Ascending aorta (tissue), 2 donors: ENCODE measurements at regions not wholly inside any gene's neighbourhood (a gene's known extent, or its start where the extent isn't known, plus 50 kb on each side); places are given as distances from the start of the nearest gene placed in this dataset.

ENCODE experiments used
- DNase-seq, 2 donors: peaks; one replicate each; pipeline ENCODE4 v3.0.0-alpha.2; 2019; ENCODE audit warnings: low spot score in 2 of 2
- H3K27ac ChIP-seq, 2 donors: fragments of 200-600 bp; sonication (generic); one replicate each; pipeline ENCODE4 v1.5.1; 2016 to 2017; ENCODE audit warnings: mild to moderate bottlenecking in 1 of 2
- H3K27me3 ChIP-seq: fragments of 200-600 bp; sonication (generic); one replicate; pipeline ENCODE4 v1.5.1; 2017
- H3K36me3 ChIP-seq, 2 donors: fragments of 200-600 bp; sonication (generic); one replicate each; pipeline ENCODE4 v1.5.1; 2016
- H3K4me1 ChIP-seq, 2 donors: fragments of 200-600 bp; sonication (generic); one replicate each; pipeline ENCODE4 v1.5.1; 2016 to 2017; ENCODE audit warnings: mild to moderate bottlenecking in 1 of 2
- H3K4me3 ChIP-seq, 2 donors: fragments of 200-600 bp; sonication (generic); one replicate each; pipeline ENCODE4 v1.5.1; 2016 to 2017; ENCODE audit warnings: mild to moderate bottlenecking in 1 of 2
- H3K9me3 ChIP-seq, 2 donors: fragments of 200-600 bp; sonication (generic); one replicate each; pipeline ENCODE4 v1.5.1; 2016
- CTCF ChIP-seq, 3 experiments: fragments of 200-600 bp in 2 of 3; fragments of 450-650 bp in 1 of 3; sonication (generic) in 2 of 3; IDR thresholded peaks; one replicate each; pipeline ENCODE4 v1.5.1; 2016 to 2019; ENCODE audit warnings: antibody characterized with exemption in 3 of 3, mild to moderate bottlenecking in 1 of 3, moderate library complexity in 1 of 3
- intact Hi-C: fragments of 100-400 bp; cut with DNase I; formaldehyde crosslinking; loops from one replicate; pipeline ENCODE4 v1.15.1; 2023

- H3K9me3 ChIP-seq: no peaks in the 10 kb centered on the region
- no peak overlapping the region for H3K4me3 ChIP-seq
- intact Hi-C loops: no loop called here
- no peak for TF ChIP-seq CTCF (IDR thresholded peaks at IDR 0.05)
- H3K27ac ChIP-seq: no peak overlapping the region
- no peaks in the 10 kb centered on the region for H3K36me3 ChIP-seq
- H3K4me1 ChIP-seq: no peaks in the 10 kb centered on the region
- no peak for DNase-seq
- H3K27me3 ChIP-seq: no peaks in the 10 kb centered on the region
Measured at GRCh38 chr4:11004818-11005217, 320.2 kb upstream of the CLNK start.

GRCh38 chr4:11002961-11003360 lies 318.4 kb upstream of the CLNK start:
- no peak for DNase-seq
- H3K9me3 ChIP-seq: no peaks in the 10 kb centered on the region
- H3K27me3 ChIP-seq: no peaks in the 10 kb centered on the region
- no peak overlapping the region for H3K27ac ChIP-seq
- H3K4me3 ChIP-seq: no peak overlapping the region
- intact Hi-C loops: no loop called here
- TF ChIP-seq CTCF (IDR thresholded peaks at IDR 0.05): no peak
- H3K36me3 ChIP-seq: no peaks in the 10 kb centered on the region
- H3K4me1 ChIP-seq: no peaks in the 10 kb centered on the region

GRCh38 chr4:10998846-10999245 lies 314.3 kb upstream of the CLNK start:
- Histone ChIP-seq H3K27ac (no peak overlapping the region), H3K4me1 (no peaks in the 10 kb centered on the region), H3K36me3 (no peaks in the 10 kb centered on the region), H3K9me3 (no peaks in the 10 kb centered on the region), H3K4me3 (no peak overlapping the region), H3K27me3 (no peaks in the 10 kb centered on the region)
- intact Hi-C loops: no loop called here
- no peak for TF ChIP-seq CTCF (IDR thresholded peaks at IDR 0.05)
- no peak for DNase-seq

- Histone ChIP-seq H3K27me3 (no peaks in the 10 kb centered on the region), H3K4me3 (no peak overlapping the region), H3K27ac (no peak overlapping the region), H3K9me3 (no peaks in the 10 kb centered on the region), H3K36me3 (no peaks in the 10 kb centered on the region), H3K4me1 (no peaks in the 10 kb centered on the region)
- no peak for TF ChIP-seq CTCF (IDR thresholded peaks at IDR 0.05)
- DNase-seq: no peak
- intact Hi-C loops: no loop called here
Measured at GRCh38 chr4:10984815-10985214, 300.2 kb upstream of the CLNK start.

GRCh38 chr4:10983885-10984640 lies 299.5 kb upstream of the CLNK start:
- no peaks in the 10 kb centered on the region for H3K9me3 ChIP-seq
- no peaks in the 10 kb centered on the region for H3K4me1 ChIP-seq
- TF ChIP-seq CTCF (IDR thresholded peaks at IDR 0.05): no peak
- H3K27ac ChIP-seq: no peak overlapping the region
- H3K27me3 ChIP-seq: no peaks in the 10 kb centered on the region
- no peaks in the 10 kb centered on the region for H3K36me3 ChIP-seq
- DNase-seq: no peak
- intact Hi-C loops: no loop called here
- H3K4me3 ChIP-seq: no peak overlapping the region

GRCh38 chr4:10983268-10983667 lies 298.7 kb upstream of the CLNK start:
- no peak for TF ChIP-seq CTCF (IDR thresholded peaks at IDR 0.05)
- no peaks in the 10 kb centered on the region for H3K4me1 ChIP-seq
- no peaks in the 10 kb centered on the region for H3K9me3 ChIP-seq
- H3K4me3 ChIP-seq: no peak overlapping the region
- intact Hi-C loops: no loop called here
- no peak for DNase-seq
- H3K27ac ChIP-seq: no peak overlapping the region
- no peaks in the 10 kb centered on the region for H3K36me3 ChIP-seq
- no peaks in the 10 kb centered on the region for H3K27me3 ChIP-seq
